Stomach (tissue), 4 donors: ENCODE measurements at regions not wholly inside any gene's neighbourhood (a gene's known extent, or its start where the extent isn't known, plus 50 kb on each side); places are given as distances from the start of the nearest gene placed in this dataset.

Experiments used
- EP300 ChIP-seq: sonication (generic); formaldehyde crosslinking; IDR thresholded peaks from one replicate; pipeline ENCODE4 v1.6.1; 2017; ENCODE audit warnings: antibody characterized with exemption
- POLR2A ChIP-seq, 4 donors: fragments of 450-650 bp; IDR thresholded peaks; one replicate each; pipeline ENCODE4 v1.6.1; 2016; ENCODE audit warnings: antibody characterized with exemption in 4 of 4, control low read depth in 2 of 4, mild to moderate bottlenecking in 1 of 4, moderate library complexity in 1 of 4
- POLR2AphosphoS5 ChIP-seq, 3 donors: sonication (generic); formaldehyde crosslinking; IDR thresholded peaks; one replicate each; pipeline ENCODE4 v1.6.1; 2016; ENCODE audit warnings: antibody characterized with exemption in 3 of 3
- TF ChIP-seq, protein P1 (sequence below), 7 experiments: fragments of 450-650 bp in 4 of 7; fragments of 200-600 bp in 3 of 7; sonication (generic) in 3 of 7; IDR thresholded peaks; one replicate each; pipeline ENCODE4 v1.5.1; 2016 to 2019; ENCODE audit warnings: antibody characterized with exemption in 7 of 7, control low read depth in 2 of 7, mild to moderate bottlenecking in 1 of 7

DNA sequence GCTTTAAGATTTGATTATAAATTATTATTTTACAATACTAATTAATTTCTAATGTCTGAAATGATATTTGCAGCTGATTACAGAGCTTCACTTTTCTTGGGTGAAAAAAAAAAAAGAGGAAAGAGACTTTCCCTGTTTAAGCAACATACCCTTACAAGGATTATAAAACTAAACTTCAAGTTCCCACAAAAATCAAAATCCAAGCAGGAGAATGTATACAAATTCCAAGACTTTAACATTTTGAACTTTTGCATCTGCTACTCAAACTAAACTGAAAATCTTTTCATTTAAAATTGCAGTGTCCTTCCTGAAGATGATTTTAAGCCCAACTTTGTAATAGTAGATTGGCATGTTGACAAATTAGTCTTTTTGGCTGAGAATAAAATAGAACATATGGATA, 742.4 kb upstream of the INTU start:
- no peak for TF ChIP-seq EP300
- TF ChIP-seq, protein P1, sequence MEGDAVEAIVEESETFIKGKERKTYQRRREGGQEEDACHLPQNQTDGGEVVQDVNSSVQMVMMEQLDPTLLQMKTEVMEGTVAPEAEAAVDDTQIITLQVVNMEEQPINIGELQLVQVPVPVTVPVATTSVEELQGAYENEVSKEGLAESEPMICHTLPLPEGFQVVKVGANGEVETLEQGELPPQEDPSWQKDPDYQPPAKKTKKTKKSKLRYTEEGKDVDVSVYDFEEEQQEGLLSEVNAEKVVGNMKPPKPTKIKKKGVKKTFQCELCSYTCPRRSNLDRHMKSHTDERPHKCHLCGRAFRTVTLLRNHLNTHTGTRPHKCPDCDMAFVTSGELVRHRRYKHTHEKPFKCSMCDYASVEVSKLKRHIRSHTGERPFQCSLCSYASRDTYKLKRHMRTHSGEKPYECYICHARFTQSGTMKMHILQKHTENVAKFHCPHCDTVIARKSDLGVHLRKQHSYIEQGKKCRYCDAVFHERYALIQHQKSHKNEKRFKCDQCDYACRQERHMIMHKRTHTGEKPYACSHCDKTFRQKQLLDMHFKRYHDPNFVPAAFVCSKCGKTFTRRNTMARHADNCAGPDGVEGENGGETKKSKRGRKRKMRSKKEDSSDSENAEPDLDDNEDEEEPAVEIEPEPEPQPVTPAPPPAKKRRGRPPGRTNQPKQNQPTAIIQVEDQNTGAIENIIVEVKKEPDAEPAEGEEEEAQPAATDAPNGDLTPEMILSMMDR (IDR thresholded peaks at IDR 0.05): no peak
- no peak for TF ChIP-seq POLR2AphosphoS5 (IDR thresholded peaks at IDR 0.05)
- no peak for TF ChIP-seq POLR2A (IDR thresholded peaks at IDR 0.05)
